NCI-H2107 treated with DMSO at 0.1 percent for 48 hours (cell line): ENCODE measurements at regions not wholly inside any gene's neighbourhood (a gene's known extent, or its start where the extent isn't known, plus 50 kb on each side); places are given as distances from the start of the nearest gene placed in this dataset.

ENCODE experiments used
- DNase-seq: peaks from one replicate; lab custom pipeline; 2025; ENCODE audit not compliant: unreplicated experiment; lab: John Stamatoyannopoulos, UW

DNA sequence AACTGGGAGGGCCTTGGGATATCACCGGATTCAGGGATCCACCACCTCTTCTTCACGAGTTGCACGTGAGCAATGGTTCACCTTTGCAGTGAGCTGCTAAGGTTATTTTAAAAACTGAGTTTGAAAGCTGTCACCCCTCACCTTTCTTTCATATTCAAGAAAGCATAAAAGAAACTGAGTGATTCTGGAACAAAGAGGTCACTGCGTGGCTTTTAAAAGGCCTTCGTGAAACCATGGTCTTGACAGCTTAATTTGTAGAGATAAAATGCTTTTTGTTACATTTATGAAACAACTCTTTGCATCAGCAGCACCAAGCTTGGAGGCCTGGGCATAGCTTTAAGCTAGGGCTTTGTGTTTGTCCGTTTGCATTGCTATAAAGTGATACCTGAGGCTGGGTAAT is 101.4 kb upstream of the NECTIN1 start:
- DNase-seq = no peak

DNA sequence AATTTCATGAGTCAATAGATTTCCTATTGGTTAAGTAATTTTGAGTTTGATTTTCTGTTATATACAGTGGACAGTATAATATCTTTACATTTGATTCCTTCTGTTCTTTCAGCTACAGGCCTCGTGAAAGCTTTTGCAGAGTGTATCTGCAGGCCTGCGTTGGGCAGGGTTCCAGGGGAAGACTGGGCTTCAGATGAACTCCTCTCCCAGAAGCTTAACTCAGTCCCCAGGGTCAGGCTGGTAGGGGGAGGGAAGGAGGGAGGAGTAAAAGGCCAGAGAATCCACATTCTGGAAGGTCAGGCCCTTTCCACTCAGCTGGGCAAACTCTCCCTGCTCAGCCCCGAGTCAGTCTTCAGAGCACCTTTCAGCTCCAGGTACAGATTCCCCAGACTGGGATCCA is 100.4 kb upstream of the NECTIN1 start:
- DNase-seq = no peak

- no peak for DNase-seq
These were observed 99.8 kb upstream of the NECTIN1 start for GRCh38 chr11:119828819-119829218.

DNA sequence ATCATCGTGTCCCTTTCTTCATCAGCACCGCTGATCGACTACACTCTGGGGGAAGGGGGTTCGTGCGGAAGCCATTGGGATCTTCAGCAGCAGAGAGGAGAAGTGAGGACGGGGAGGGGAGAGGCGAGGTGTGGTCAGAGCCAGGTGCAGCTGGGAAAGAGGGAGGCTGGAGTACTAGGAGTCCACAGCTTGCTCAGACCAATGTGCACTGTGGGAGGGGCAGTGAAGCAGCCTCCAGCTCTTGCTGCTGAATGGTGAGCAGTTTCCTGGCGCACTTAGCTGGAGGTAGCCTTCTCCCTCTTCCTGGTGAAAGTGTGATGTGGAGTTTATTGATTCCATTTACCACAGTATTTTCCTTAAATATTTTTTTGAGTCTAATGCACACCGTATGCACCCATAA is 99.0 kb upstream of the NECTIN1 start:
- peak; percentile 19 for DNase-seq

GRCh38 chr11:119827113-119827512 is 98.1 kb upstream of the NECTIN1 start:
- no peak for DNase-seq

DNA sequence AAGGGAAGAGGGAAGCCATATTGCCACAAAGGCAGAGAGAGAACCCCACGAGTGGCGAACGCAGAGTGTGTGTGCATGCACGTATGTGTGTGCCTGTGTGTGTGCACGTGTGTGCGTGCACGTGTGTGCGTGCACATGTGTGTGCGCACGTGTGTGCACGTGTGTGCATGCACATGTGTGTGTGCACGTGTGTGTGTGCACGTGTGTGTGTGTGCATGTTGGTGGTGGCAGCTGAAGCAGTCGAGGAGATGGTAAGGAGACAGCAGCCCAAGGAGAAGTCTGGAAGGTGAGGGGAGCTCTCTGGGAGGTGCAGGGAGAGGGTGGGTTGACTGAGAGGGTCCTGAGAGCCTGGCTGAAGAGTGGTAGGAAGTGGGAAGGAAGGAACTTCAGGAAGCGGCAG is 94.1 kb upstream of the NECTIN1 start:
- no peak for DNase-seq

DNA sequence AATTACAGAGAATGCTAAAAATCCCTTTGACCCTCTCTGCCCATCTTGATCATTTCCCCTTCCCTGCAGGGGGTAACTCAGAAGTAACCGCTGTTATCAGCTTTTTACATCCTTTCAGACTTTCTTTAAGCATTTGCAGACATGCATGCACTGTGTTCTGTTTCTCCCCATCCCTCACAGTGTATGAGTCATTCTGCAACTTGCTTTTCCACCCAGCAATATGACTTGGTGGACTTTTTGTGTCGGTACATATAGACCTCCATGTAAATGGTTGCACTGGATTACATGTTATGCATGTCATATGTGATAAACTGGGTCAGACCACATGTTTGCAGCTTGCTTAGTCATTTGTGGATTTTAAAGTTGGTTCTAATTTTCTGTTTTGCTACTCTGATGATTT is 87.7 kb upstream of the NECTIN1 start:
- no peak for DNase-seq

GRCh38 chr11:119814766-119815165 is 85.8 kb upstream of the NECTIN1 start:
- DNase-seq = no peak

GRCh38 chr11:119810478-119811232 is 81.7 kb upstream of the NECTIN1 start:
- DNase-seq = no peak

DNA sequence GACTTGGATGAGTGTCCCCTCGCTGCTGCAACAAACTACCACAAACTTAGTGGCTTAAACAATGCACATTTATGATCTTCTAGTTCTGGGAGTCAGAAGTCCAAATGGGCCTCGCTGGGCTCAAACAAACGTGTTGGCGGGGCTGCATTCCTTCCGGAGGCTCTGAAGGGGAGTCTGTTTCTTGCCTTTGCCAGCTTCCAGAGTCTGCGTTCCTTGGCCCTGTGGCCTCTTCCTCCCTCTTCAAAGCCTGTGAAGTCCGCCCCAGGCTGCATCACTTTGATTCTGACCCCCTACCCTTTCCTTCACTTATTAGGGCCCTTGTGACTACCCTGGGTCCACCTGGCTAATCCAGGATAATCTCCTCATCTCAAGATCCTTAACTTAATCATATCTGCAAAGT is 80.3 kb upstream of the NECTIN1 start:
- no peak for DNase-seq

- DNase-seq = no peak
These were observed 79.6 kb upstream of the NECTIN1 start for GRCh38 chr11:119808407-119809185.

DNA sequence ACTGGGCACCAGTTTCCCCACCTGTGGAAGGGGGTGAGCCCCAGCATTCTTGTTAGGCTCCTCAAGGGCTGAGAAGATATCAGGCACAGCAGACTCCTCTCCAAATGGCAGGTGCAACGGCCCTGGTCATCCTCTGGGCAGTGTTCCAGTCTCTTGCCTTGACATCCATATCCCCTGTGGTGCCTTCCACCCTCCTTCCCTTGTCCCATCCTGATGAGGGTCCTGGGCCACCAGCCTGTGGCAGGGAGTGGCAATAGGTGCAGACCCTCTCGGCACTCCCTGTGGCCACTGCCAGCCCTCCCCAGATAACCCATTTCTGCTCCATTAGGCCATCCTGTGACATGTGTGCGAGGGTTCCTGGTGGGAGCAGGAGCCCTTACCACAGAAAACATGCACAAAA is 78.8 kb upstream of the NECTIN1 start:
- no peak for DNase-seq

GRCh38 chr11:119807402-119807801 is 78.4 kb upstream of the NECTIN1 start:
- DNase-seq = no peak

DNA sequence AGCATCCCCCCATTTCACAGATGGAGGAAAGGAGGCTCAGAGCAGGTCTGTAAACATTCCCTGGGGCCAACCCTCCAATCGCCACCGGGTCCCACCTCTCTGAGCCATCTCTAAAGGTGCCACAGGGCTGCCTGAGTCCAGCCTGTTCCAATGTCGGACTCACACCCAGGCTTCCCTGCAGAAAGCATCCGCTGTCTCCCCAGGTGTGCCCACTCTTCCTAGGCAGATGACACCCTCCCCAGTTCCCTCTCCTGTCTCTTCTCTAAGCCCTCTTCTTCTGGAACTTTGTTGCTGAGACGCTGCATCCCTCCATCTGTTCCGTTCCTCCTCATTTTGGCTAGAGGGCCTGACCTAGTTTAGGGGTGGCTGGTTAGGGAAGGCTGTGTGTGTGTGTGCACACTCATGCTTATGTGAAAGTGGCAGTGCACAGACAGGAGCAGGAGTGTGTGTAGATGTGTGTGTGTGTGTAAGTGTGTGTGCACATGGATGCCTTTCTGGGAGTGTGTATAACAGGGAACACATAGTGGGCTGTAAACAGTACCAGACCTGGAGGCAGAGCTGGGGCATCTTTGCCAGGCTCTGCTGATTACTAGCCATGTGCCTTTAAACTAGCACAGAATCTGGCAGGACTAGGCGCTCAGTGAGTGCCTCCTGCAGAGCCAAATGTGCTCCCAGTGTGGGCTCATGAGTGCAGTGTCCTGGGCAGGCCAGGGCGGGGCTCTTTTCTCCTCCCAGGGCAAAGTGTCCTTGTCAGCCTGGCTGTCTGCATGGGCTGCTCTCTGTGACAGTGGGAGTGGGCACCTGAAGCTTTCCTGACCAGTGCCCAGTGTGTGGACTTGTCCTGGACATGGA is 77.3 kb upstream of the NECTIN1 start:
- DNase-seq = no peak

DNA sequence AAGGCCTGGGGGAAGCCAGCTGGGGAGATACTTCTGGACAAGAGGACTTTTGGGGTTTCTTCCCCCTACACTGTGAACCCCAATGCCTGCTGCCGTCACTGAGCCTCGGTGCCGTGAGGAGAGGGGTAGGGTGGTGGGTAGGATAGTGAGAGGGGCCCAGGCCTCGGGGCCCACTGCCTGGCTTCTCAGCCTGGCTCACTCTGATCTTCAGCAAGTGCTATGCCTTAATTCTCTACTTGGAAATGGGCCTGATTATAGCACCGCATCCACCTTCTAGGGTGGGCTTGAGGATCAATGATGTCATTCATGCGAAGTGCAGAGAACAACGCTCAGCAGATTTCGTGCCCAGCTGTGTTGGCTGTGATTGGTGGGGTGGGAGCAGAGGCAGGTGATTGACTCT is 76.7 kb upstream of the NECTIN1 start:
- no peak for DNase-seq

DNA sequence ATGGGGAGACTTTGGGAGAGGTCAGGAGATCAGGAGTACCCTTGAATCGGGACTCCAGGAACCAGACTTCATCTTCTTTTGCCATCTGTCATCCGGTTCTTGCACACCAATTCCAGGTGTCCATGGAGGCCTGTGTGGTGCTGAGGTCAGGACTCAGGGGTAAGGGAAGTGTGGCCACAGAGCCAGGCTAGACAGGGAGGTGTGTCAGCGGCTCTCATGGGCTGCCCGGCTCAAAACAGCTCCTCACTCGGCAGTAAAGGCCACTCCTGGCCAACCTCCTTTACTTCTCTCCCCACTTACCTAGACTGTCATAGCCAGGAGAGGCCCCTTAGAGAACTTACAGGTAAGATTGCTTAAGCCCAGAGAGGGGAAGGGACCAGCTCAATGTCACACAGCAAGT is 75.7 kb upstream of the NECTIN1 start:
- DNase-seq = no peak

GRCh38 chr11:119803726-119804294 is 74.8 kb upstream of the NECTIN1 start:
- DNase-seq = no peak

DNA sequence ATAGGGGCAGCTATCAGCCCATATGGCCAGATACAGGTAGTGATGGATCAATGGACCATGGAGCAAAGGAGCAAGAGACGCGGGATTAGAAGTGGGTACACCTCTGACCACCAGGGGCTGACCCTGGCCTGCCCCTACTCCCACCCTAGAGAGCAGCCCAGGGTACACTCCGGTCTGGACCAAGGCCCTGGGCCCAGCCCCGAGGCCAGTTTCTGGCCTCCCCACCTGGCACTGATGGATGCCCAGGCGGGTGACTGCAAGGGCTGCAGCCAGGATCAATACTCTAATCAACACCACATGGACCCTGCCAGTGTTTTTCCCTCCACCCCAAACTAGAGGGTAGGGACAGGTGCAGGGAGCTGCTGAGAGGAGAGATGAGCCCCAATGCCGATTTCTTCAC is 74.1 kb upstream of the NECTIN1 start:
- no peak for DNase-seq

- no peak for DNase-seq
These were observed 73.7 kb upstream of the NECTIN1 start for GRCh38 chr11:119802670-119803069.

GRCh38 chr11:119800619-119801018 is 71.6 kb upstream of the NECTIN1 start:
- no peak for DNase-seq

- peak; percentile 45 for DNase-seq
These were observed 71.2 kb upstream of the NECTIN1 start for GRCh38 chr11:119800171-119800570.
